PC-9 (cell line): ENCODE measurements at regions not wholly inside any gene's neighbourhood (a gene's known extent, or its start where the extent isn't known, plus 50 kb on each side); places are given as distances from the start of the nearest gene placed in this dataset.

Experiments used
- BruUV-seq: library from RNA; stranded (reverse); fragments of 400-500 nt; replicated peaks from 2 replicates; lab custom pipeline; 2021; lab: Mats Ljungman, UMichigan
- CTCF ChIA-PET: fragments of 300-600 bp; sonication (Branson Sonifier 250); formaldehyde crosslinking; loops from one replicate; lab custom pipeline; 2022; ENCODE audit warnings: antibody characterized with exemption; lab: Charles Lee
- POLR2A ChIA-PET: fragments of 300-600 bp; sonication (Branson Sonifier 250); formaldehyde crosslinking; loops from one replicate; lab custom pipeline; 2022; ENCODE audit warnings: antibody characterized with exemption; ENCODE audit not compliant: unreplicated experiment; lab: Charles Lee
- DNase-seq, 2 experiments: peaks; one replicate each; pipeline versions ENCODE4 v3.0.0 to v3.0.0-alpha.2; 2015 to 2022; ENCODE audit warnings: mixed read lengths in 1 of 2
- H2AFZ ChIP-seq: fragments of 200-600 bp; sonication (generic); 2 replicates; pipeline ENCODE4 v1.8.1; 2017; ENCODE audit warnings: antibody characterized with exemption
- H3F3A ChIP-seq: fragments of 200-600 bp; sonication (generic); 2 replicates; pipeline ENCODE4 v1.8.1; 2017; ENCODE audit warnings: antibody characterized with exemption, mild to moderate bottlenecking, low read depth; ENCODE audit not compliant: insufficient read depth
- H3K27ac ChIP-seq: fragments of 200-600 bp; sonication (generic); 2 replicates; pipeline ENCODE4 v1.6.1; 2016; ENCODE audit warnings: mixed run types
- H3K27me3 ChIP-seq: fragments of 200-600 bp; sonication (generic); 2 replicates; pipeline ENCODE4 v1.6.1; 2016; ENCODE audit warnings: low read depth, mixed run types; ENCODE audit not compliant: insufficient read depth
- H3K36me3 ChIP-seq: fragments of 200-600 bp; sonication (generic); 2 replicates; pipeline ENCODE4 v1.6.1; 2016; ENCODE audit warnings: low read depth, mixed run types
- H3K4me1 ChIP-seq: fragments of 200-600 bp; sonication (generic); replicated peaks from 2 replicates; pipeline ENCODE4 v1.6.1; 2016; ENCODE audit warnings: mixed run types; ENCODE audit not compliant: insufficient read depth
- H3K4me2 ChIP-seq: fragments of 200-600 bp; sonication (generic); 2 replicates; pipeline ENCODE4 v1.6.1; 2017; ENCODE audit warnings: mixed run types
- H3K4me3 ChIP-seq: fragments of 200-600 bp; sonication (generic); 2 replicates; pipeline ENCODE4 v1.6.1; 2016; ENCODE audit warnings: mixed run types
- H3K79me2 ChIP-seq: fragments of 200-600 bp; sonication (generic); 2 replicates; pipeline ENCODE4 v1.6.1; 2017; ENCODE audit warnings: low read depth, mixed run types
- H3K9me2 ChIP-seq: fragments of 200-600 bp; sonication (generic); 2 replicates; pipeline ENCODE4 v1.8.1; 2017; ENCODE audit warnings: mild to moderate bottlenecking; ENCODE audit not compliant: insufficient read depth
- H3K9me3 ChIP-seq: fragments of 200-600 bp; sonication (generic); 2 replicates; pipeline ENCODE4 v1.8.1; 2016; ENCODE audit warnings: low read depth; ENCODE audit not compliant: insufficient read depth
- H4K20me1 ChIP-seq: fragments of 200-600 bp; sonication (generic); 2 replicates; pipeline ENCODE4 v1.8.1; 2017; ENCODE audit not compliant: insufficient read depth
- EZH2 ChIP-seq: fragments of 200-600 bp; sonication (generic); IDR thresholded peaks from 2 replicates; pipeline ENCODE4 v1.8.0; 2017; ENCODE audit warnings: antibody characterized with exemption, low read depth
- intact Hi-C: fragments of 100-400 bp; cut with micrococcal nuclease; formaldehyde crosslinking; loops from one replicate; pipeline ENCODE4 v1.10.0; 2022; ENCODE audit not compliant: unreplicated experiment
- TF ChIP-seq, protein P1 (sequence below): fragments of 200-600 bp; sonication (generic); conservative IDR thresholded peaks from 2 replicates; pipeline ENCODE4 v1.6.1; 2017; ENCODE audit warnings: mixed run types, antibody characterized with exemption, mild to moderate bottlenecking, moderate library complexity

DNA sequence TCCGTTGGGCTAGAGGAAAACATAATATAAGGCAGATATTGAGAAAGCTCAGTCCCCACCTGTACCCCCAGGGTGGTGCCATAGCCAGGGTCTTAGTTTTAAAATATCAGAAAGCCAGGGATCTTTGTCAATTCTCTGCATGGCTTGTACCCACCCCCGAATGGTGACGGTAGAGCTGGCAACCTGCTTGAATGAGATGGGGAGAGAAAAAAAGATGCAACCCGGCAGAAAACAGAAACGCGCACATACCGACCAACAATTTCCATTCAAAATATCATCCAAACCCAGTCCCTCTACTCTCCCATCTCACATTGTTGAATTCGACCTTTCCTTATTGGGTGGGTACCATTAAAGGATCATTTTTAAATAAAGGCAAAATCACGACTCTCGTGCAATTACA is 543.9 kb downstream of the MIAT start:
- TF ChIP-seq EZH2 = no peak
- TF ChIP-seq, protein P1, sequence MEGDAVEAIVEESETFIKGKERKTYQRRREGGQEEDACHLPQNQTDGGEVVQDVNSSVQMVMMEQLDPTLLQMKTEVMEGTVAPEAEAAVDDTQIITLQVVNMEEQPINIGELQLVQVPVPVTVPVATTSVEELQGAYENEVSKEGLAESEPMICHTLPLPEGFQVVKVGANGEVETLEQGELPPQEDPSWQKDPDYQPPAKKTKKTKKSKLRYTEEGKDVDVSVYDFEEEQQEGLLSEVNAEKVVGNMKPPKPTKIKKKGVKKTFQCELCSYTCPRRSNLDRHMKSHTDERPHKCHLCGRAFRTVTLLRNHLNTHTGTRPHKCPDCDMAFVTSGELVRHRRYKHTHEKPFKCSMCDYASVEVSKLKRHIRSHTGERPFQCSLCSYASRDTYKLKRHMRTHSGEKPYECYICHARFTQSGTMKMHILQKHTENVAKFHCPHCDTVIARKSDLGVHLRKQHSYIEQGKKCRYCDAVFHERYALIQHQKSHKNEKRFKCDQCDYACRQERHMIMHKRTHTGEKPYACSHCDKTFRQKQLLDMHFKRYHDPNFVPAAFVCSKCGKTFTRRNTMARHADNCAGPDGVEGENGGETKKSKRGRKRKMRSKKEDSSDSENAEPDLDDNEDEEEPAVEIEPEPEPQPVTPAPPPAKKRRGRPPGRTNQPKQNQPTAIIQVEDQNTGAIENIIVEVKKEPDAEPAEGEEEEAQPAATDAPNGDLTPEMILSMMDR = no peak
- H3K4me2 ChIP-seq = no peak overlapping the region
- BruUV-seq = no TSS peak
- ChIA-PET POLR2A (no interaction called here), CTCF (no interaction called here)
- H3K4me3 ChIP-seq = no peak overlapping the region
- DNase-seq = no peak
- H3K9me3 ChIP-seq = no peaks in the 10 kb centered on the region
- intact Hi-C loops = no loop called here
- no peaks in the 10 kb centered on the region for H4K20me1 ChIP-seq
- no peaks in the 10 kb centered on the region for H3K79me2 ChIP-seq
- peaks cover 35% of the 10 kb centered on the region for H3K4me1 ChIP-seq
- 0 out of 2 replicates have a peak overlapping the region, but pooled peaks have one; percentile 82 for H3K27ac ChIP-seq
- H3F3A ChIP-seq = peaks cover 23% of the 10 kb centered on the region
- H3K27me3 ChIP-seq = no peaks in the 10 kb centered on the region
- no peaks in the 10 kb centered on the region for H3K36me3 ChIP-seq
- H3K9me2 ChIP-seq = no peaks in the 10 kb centered on the region
- no peak overlapping the region for H2AFZ ChIP-seq

DNA sequence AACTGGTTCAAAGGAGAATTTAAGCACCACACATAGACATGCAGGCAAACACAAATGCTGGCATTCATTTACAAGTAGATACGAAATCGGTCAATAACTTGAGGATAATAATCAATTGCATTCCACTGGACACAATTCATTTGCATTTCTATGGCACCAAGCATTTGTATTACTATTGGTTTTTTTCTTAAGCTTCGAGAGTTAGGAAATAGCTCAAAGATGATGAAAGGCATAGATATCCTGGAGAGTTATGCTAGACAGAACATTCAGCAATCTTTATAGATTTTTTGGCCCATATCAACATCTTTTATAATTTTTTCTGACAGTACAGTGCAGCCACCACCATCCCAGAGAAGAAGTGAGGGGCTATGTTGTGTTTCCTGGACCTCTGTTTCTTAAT is 544.4 kb downstream of the MIAT start:
- ChIA-PET CTCF (no interaction called here), POLR2A (no interaction called here)
- peak overlapping the region; percentile 77 for H3K4me2 ChIP-seq
- no peak overlapping the region for H2AFZ ChIP-seq
- peaks cover 23% of the 10 kb centered on the region for H3F3A ChIP-seq
- H3K9me2 ChIP-seq = no peaks in the 10 kb centered on the region
- intact Hi-C loops = loop anchor here (1.0 kb wide), 1 partner anchor 38 kb away; no protein-coding TSS in a partner anchor
- H3K4me3 ChIP-seq = no peak overlapping the region
- H3K27me3 ChIP-seq = no peaks in the 10 kb centered on the region
- no peak for TF ChIP-seq EZH2
- TF ChIP-seq, protein P1 = no peak
- H4K20me1 ChIP-seq = no peaks in the 10 kb centered on the region
- DNase-seq = no peak
- BruUV-seq = no TSS peak
- no peaks in the 10 kb centered on the region for H3K79me2 ChIP-seq
- peaks cover 35% of the 10 kb centered on the region for H3K4me1 ChIP-seq
- H3K27ac ChIP-seq = peak overlapping the region; percentile 82
- no peaks in the 10 kb centered on the region for H3K36me3 ChIP-seq
- H3K9me3 ChIP-seq = no peaks in the 10 kb centered on the region

DNA sequence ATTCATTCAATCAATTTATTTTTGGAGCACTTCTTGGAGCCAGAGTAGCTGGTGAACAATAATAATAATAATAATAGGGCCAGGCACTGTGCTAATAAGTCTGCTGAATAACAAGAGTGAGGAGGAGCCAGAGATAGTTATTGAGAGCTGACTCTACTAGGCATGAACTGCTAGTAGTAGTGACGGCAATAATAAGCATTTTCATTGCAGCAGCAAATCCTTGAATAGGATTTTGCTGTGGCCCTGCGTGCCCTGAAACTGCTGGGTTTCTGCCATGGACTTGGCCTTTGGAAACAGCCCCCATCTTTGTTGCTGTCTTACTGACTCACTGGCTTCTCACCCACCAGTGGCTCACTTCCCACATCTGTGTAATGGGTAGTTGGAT is 545.9 kb downstream of the MIAT start:
- TF ChIP-seq, protein P1 = no peak
- no peak for TF ChIP-seq EZH2
- Histone ChIP-seq H3K4me3 (peak overlapping the region; percentile 19; the same call in 1 of the 2 replicates), H2AFZ (no peak overlapping the region), H3K27me3 (no peaks in the 10 kb centered on the region), H3K4me1 (peaks cover 38% of the 10 kb centered on the region), H4K20me1 (no peaks in the 10 kb centered on the region), H3K9me2 (no peaks in the 10 kb centered on the region), H3K36me3 (no peaks in the 10 kb centered on the region), H3K27ac (peak overlapping the region; percentile 82), H3F3A (peaks cover 22% of the 10 kb centered on the region), H3K9me3 (no peaks in the 10 kb centered on the region), H3K79me2 (no peaks in the 10 kb centered on the region), H3K4me2 (peak overlapping the region; percentile 77)
- CTCF ChIA-PET = no interaction called here
- POLR2A ChIA-PET = no interaction called here
- intact Hi-C loops = no loop called here
- no TSS peak for BruUV-seq
- no peak for DNase-seq
